ENCODE measurements at regions not wholly inside any gene's neighbourhood (a gene's known extent, or its start where the extent isn't known, plus 50 kb on each side); places are given as distances from the start of the nearest gene placed in this dataset.

GRCh38 chr1:59124166-59124565 lies 172.7 kb upstream of the FGGY start:
- DNase-seq (ENCODE audit: low read depth): no peak

- no peak for DNase-seq (ENCODE audit: low read depth)
Observed at GRCh38 chr1:59125154-59125553, 171.7 kb upstream of the FGGY start.

GRCh38 chr1:59125676-59126320 lies 171.1 kb upstream of the FGGY start:
- no peak for DNase-seq (ENCODE audit: low read depth)

GRCh38 chr1:59126366-59126765 lies 170.5 kb upstream of the FGGY start:
- DNase-seq (ENCODE audit: low read depth): no peak

GRCh38 chr1:59128239-59128736 lies 168.6 kb upstream of the FGGY start:
- no peak for DNase-seq (ENCODE audit: low read depth)

GRCh38 chr1:59128784-59129227 lies 168.1 kb upstream of the FGGY start:
- no peak for DNase-seq (ENCODE audit: low read depth)

GRCh38 chr1:59132295-59132694 lies 164.6 kb upstream of the FGGY start:
- no peak for DNase-seq (ENCODE audit: low read depth)

GRCh38 chr1:59133997-59134396 lies 162.9 kb upstream of the FGGY start:
- DNase-seq (ENCODE audit: low read depth): no peak

- DNase-seq (ENCODE audit: low read depth): no peak
Observed at GRCh38 chr1:59135761-59136255, 161.1 kb upstream of the FGGY start.

GRCh38 chr1:59136541-59137275 lies 160.2 kb upstream of the FGGY start:
- no peak for DNase-seq (ENCODE audit: low read depth)

- DNase-seq (ENCODE audit: low read depth): no peak
Observed at GRCh38 chr1:59137276-59137615, 159.6 kb upstream of the FGGY start.

GRCh38 chr1:59137968-59138367 lies 158.9 kb upstream of the FGGY start:
- no peak for DNase-seq (ENCODE audit: low read depth)

GRCh38 chr1:59138402-59138801 lies 158.5 kb upstream of the FGGY start:
- no peak for DNase-seq (ENCODE audit: low read depth)

- no peak for DNase-seq (ENCODE audit: low read depth)
Observed at GRCh38 chr1:59139396-59139795, 157.5 kb upstream of the FGGY start.

GRCh38 chr1:59141267-59141863 lies 155.5 kb upstream of the FGGY start:
- no peak for DNase-seq (ENCODE audit: low read depth)

GRCh38 chr1:59142311-59143132 lies 154.4 kb upstream of the FGGY start:
- no peak for DNase-seq (ENCODE audit: low read depth)

GRCh38 chr1:59143133-59143487 lies 153.8 kb upstream of the FGGY start:
- DNase-seq (ENCODE audit: low read depth): no peak

- DNase-seq (ENCODE audit: low read depth): no peak
Observed at GRCh38 chr1:59143811-59144210, 153.1 kb upstream of the FGGY start.

GRCh38 chr1:59144959-59145358 lies 151.9 kb upstream of the FGGY start:
- DNase-seq (ENCODE audit: low read depth): no peak

- no peak for DNase-seq (ENCODE audit: low read depth)
Observed at GRCh38 chr1:59146056-59146455, 150.8 kb upstream of the FGGY start.

GRCh38 chr1:59146651-59147358 lies 150.1 kb upstream of the FGGY start:
- peak; percentile 36 for DNase-seq (ENCODE audit: low read depth)

GRCh38 chr1:59149435-59149834 lies 147.5 kb upstream of the FGGY start:
- no peak for DNase-seq (ENCODE audit: low read depth)

Data from stimulated activated CD8-positive, alpha-beta memory T cell treated with anti-CD3 and anti-CD28 coated beads, Interleukin-4, amount 100 ng/mL, for 24 hours (primary cell).